H1 (cell line): ENCODE measurements at regions not wholly inside any gene's neighbourhood (a gene's known extent, or its start where the extent isn't known, plus 50 kb on each side); places are given as distances from the start of the nearest gene placed in this dataset.

Experiments
- CTCF ChIA-PET: fragments of 300-600 bp; sonication (Branson Sonifier 250); formaldehyde crosslinking; loops from one replicate; lab custom pipeline; 2021; ENCODE audit not compliant: partially characterized antibody; lab: Charles Lee
- POLR2A ChIA-PET: fragments of 300-600 bp; sonication (Branson Sonifier 250); formaldehyde crosslinking; loops from one replicate; lab custom pipeline; 2021; ENCODE audit warnings: inconsistent platforms; ENCODE audit not compliant: partially characterized antibody; lab: Charles Lee
- DNase-seq, 2 experiments: peaks; one replicate each; pipeline versions ENCODE4 v3.0.0 to v3.0.0-alpha.2; 2010 to 2022; ENCODE audit warnings: low spot score in 2 of 2, low read depth in 1 of 2, mixed read lengths in 1 of 2
- FAIRE-seq: peaks from 2 replicates; lab custom pipeline; 2011; peaks lifted over from hg19 to GRCh38; lab: Jason Lieb, UNC
- H2AFZ ChIP-seq: 2 replicates; pipeline ENCODE4 v1.8.1; 2012; ENCODE audit warnings: low read length, inconsistent platforms
- H2AK5ac ChIP-seq: 2 replicates; pipeline ENCODE4 v1.6.1; 2013; ENCODE audit warnings: low read depth, low read length
- H2BK120ac ChIP-seq: replicated peaks from 2 replicates; pipeline ENCODE3; 2013; ENCODE audit warnings: low read depth, low read length, inconsistent platforms
- H2BK12ac ChIP-seq: 2 replicates; pipeline ENCODE4 v1.6.1; 2013; ENCODE audit warnings: low read depth, low read length
- H2BK15ac ChIP-seq: 2 replicates; pipeline ENCODE4 v1.6.1; 2013; ENCODE audit warnings: low read length
- H2BK20ac ChIP-seq: 2 replicates; pipeline ENCODE4 v1.6.1; 2013; ENCODE audit warnings: low read length
- H2BK5ac ChIP-seq: 2 replicates; pipeline ENCODE4 v1.6.1; 2013; ENCODE audit warnings: low read depth, low read length
- H3K14ac ChIP-seq: 2 replicates; pipeline ENCODE4 v1.6.1; 2013; ENCODE audit warnings: inconsistent platforms; ENCODE audit not compliant: insufficient read length
- H3K18ac ChIP-seq: 2 replicates; pipeline ENCODE4 v1.6.1; 2013; ENCODE audit warnings: low read length; ENCODE audit errors: extremely low read depth
- H3K23ac ChIP-seq: 2 replicates; pipeline ENCODE4 v1.6.1; 2013; ENCODE audit warnings: inconsistent platforms; ENCODE audit not compliant: insufficient read length
- H3K23me2 ChIP-seq: 2 replicates; pipeline ENCODE4 v1.6.1; 2013; ENCODE audit warnings: low read depth, low read length
- H3K27ac ChIP-seq: 2 replicates; pipeline ENCODE4 v1.6.1; 2011; ENCODE audit warnings: low read depth, low read length, inconsistent platforms
- H3K27me3 ChIP-seq, 4 experiments: replicated peaks in 1 of 4; 1 replicate in 1 of 4; 2 replicates in 3 of 4; pipeline versions ENCODE4 v1.6.1 to v1.8.1; 2011 to 2013; ENCODE audit warnings: low read length in 3 of 4, mild to moderate bottlenecking in 3 of 4, inconsistent platforms in 2 of 4, mixed read lengths in 2 of 4, moderate library complexity in 1 of 4; ENCODE audit not compliant: control insufficient read depth in 3 of 4, insufficient read depth in 3 of 4; ENCODE audit errors: extremely low read depth in 1 of 4
- H3K36me3 ChIP-seq, 4 experiments: 2 replicates each; pipeline versions ENCODE4 v1.6.1 to v1.8.1; 2011 to 2013; ENCODE audit warnings: mild to moderate bottlenecking in 4 of 4, low read length in 3 of 4, moderate library complexity in 2 of 4, control low read depth in 1 of 4, inconsistent platforms in 1 of 4; ENCODE audit not compliant: insufficient read depth in 4 of 4, control insufficient read depth in 2 of 4
- H3K4ac ChIP-seq: replicated peaks from 2 replicates; pipeline ENCODE3; 2013; ENCODE audit warnings: low read length, low read depth, mixed read lengths, inconsistent platforms; ENCODE audit not compliant: insufficient read length
- H3K4me1 ChIP-seq, 4 experiments: replicated peaks in 1 of 4; 1 replicate in 1 of 4; 2 replicates in 3 of 4; pipeline versions ENCODE4 v1.6.1 to v1.8.1; 2011 to 2013; ENCODE audit warnings: low read length in 3 of 4, inconsistent platforms in 2 of 4, mixed read lengths in 1 of 4; ENCODE audit not compliant: insufficient read depth in 4 of 4, control insufficient read depth in 3 of 4
- H3K4me2 ChIP-seq, 2 experiments: 2 replicates each; pipeline versions ENCODE4 v1.6.1 to v1.8.1; 2011 to 2013; ENCODE audit warnings: low read depth in 2 of 2, low read length in 2 of 2, control low read depth in 1 of 2, inconsistent platforms in 1 of 2, mild to moderate bottlenecking in 1 of 2; ENCODE audit not compliant: insufficient read depth in 1 of 2
- H3K4me3 ChIP-seq, 4 experiments: fragments of 200-600, 300-600 bp in 1 of 4; sonication (generic), shearing (Covaris generic), sonication (Bioruptor Twin) in 1 of 4; 2 replicates each; pipeline versions ENCODE4 v1.5.1 to v1.8.1; 2011 to 2016; ENCODE audit warnings: low read length in 4 of 4, low read depth in 3 of 4, control low read depth in 2 of 4, inconsistent platforms in 2 of 4, mild to moderate bottlenecking in 2 of 4, mixed read lengths in 1 of 4, moderate library complexity in 1 of 4; ENCODE audit not compliant: insufficient read depth in 2 of 4; ENCODE audit errors: extremely low read depth in 1 of 4
- H3K56ac ChIP-seq: replicated peaks from 2 replicates; pipeline ENCODE3; 2013; ENCODE audit warnings: low read depth, mild to moderate bottlenecking, mixed read lengths, low read length, inconsistent platforms; ENCODE audit not compliant: insufficient read length
- H3K79me1 ChIP-seq: 2 replicates; pipeline ENCODE4 v1.6.1; 2013; ENCODE audit warnings: low read depth, low read length, control low read depth
- H3K79me2 ChIP-seq, 2 experiments: 2 replicates each; pipeline versions ENCODE4 v1.6.1 to v1.8.1; 2012 to 2013; ENCODE audit warnings: low read length in 2 of 2, mild to moderate bottlenecking in 2 of 2, inconsistent platforms in 1 of 2; ENCODE audit not compliant: insufficient read depth in 2 of 2, control insufficient read depth in 1 of 2
- H3K9ac ChIP-seq, 4 experiments: replicated peaks in 1 of 4; 1 replicate in 1 of 4; 2 replicates in 3 of 4; pipeline versions ENCODE4 v1.6.1 to v1.8.1; 2011 to 2013; ENCODE audit warnings: low read depth in 3 of 4, low read length in 3 of 4, control low read depth in 2 of 4, mild to moderate bottlenecking in 2 of 4, moderate library complexity in 2 of 4, inconsistent platforms in 1 of 4; ENCODE audit errors: extremely low read depth in 1 of 4
- H3K9me3 ChIP-seq, 2 experiments: 2 replicates each; pipeline versions ENCODE4 v1.6.1 to v1.8.1; 2012 to 2013; ENCODE audit warnings: mild to moderate bottlenecking in 2 of 2, moderate library complexity in 2 of 2, control low read depth in 1 of 2, inconsistent platforms in 1 of 2, low read depth in 1 of 2, low read length in 1 of 2, mixed read lengths in 1 of 2; ENCODE audit not compliant: insufficient read depth in 2 of 2
- H4K20me1 ChIP-seq, 2 experiments: replicated peaks in 1 of 2; 2 replicates each; pipeline versions ENCODE3 to v1.8.1; 2011 to 2013; ENCODE audit warnings: inconsistent platforms in 2 of 2, low read length in 2 of 2, mild to moderate bottlenecking in 1 of 2; ENCODE audit not compliant: insufficient read depth in 2 of 2, control insufficient read depth in 1 of 2
- H4K5ac ChIP-seq: 2 replicates; pipeline ENCODE4 v1.6.1; 2013; ENCODE audit warnings: low read length, low read depth, mixed read lengths, inconsistent platforms; ENCODE audit not compliant: insufficient read length
- H4K8ac ChIP-seq: 2 replicates; pipeline ENCODE4 v1.8.0; 2013; ENCODE audit warnings: mild to moderate bottlenecking, moderate library complexity, low read length, inconsistent platforms; ENCODE audit not compliant: insufficient read depth; ENCODE audit errors: extremely low read depth
- H4K91ac ChIP-seq: replicated peaks from 2 replicates; pipeline ENCODE3; 2013; ENCODE audit warnings: low read length, mixed read lengths, inconsistent platforms; ENCODE audit not compliant: insufficient read length
- GABPA ChIP-seq: IDR thresholded peaks from 2 replicates; pipeline ENCODE4 v1.6.1; 2011; ENCODE audit warnings: mild to moderate bottlenecking, low read length, moderate library complexity, borderline replicate concordance; ENCODE audit not compliant: insufficient read depth
- MAFK ChIP-seq: IDR thresholded peaks from 2 replicates; pipeline ENCODE4 v1.6.1; 2012; ENCODE audit warnings: low read depth, mild to moderate bottlenecking, improper control_type of control experiment, low read length
- NANOG ChIP-seq: IDR thresholded peaks from 2 replicates; pipeline ENCODE4 v1.6.1; 2011; ENCODE audit warnings: low read length, low read depth, mild to moderate bottlenecking, inconsistent platforms; ENCODE audit not compliant: insufficient read depth, poor library complexity, severe bottlenecking
- NRF1 ChIP-seq: IDR thresholded peaks from 2 replicates; pipeline ENCODE4 v1.6.1; 2011; ENCODE audit warnings: mild to moderate bottlenecking, low read depth, low read length, improper control_type of control experiment
- TCF12 ChIP-seq: IDR thresholded peaks from 2 replicates; pipeline ENCODE4 v1.6.1; 2011; ENCODE audit warnings: low read depth, mild to moderate bottlenecking, low read length
- WGBS, 2 experiments: shearing (Covaris generic) in 1 of 2; methylation state at CpG; one replicate each; pipeline versions ENCODE4 v1.1.6 to v1.1.7; 2013 to 2015; ENCODE audit warnings: low lambda C conversion rate in 2 of 2, mixed read lengths in 2 of 2, inconsistent platforms in 1 of 2, low coverage in 1 of 2, missing lambda C conversion rate in 1 of 2; ENCODE audit not compliant: insufficient replicate concordance in 2 of 2, insufficient coverage in 1 of 2, insufficient read length in 1 of 2; ENCODE audit errors: extremely low coverage in 1 of 2, missing lambda C conversion rate in 1 of 2; 5-methylcytosine and 5-hydroxymethylcytosine counted together

DNA sequence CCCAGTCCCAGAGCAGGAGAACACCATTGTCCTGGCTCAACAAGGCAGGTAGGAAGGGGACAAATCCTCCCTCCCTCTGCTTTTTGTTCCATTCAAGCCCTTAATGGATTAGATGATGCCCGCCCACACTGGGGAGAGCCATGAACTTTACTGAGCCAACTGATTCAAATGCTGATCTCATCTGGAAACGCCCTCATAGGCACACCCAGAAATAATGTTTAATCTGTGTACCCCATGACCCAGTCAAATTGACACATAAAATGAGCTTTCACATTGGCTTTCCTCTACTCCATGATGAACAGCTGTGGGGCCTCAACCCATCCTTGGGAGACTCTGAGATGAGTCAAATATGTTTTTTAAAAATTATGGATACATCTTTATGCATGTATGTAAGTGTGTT, 141.8 kb downstream of the GALC start:
- Histone ChIP-seq H3K4me3 (no peak overlapping the region), H4K20me1 (no peaks in the 10 kb centered on the region), H2BK12ac (no peak overlapping the region), H2BK15ac (no peak overlapping the region), H3K56ac (no peak overlapping the region), H3K27me3 (no peaks in the 10 kb centered on the region), H3K79me2 (no peaks in the 10 kb centered on the region), H2BK5ac (no peak overlapping the region), H3K36me3 (no peaks in the 10 kb centered on the region), H2AFZ (no peak overlapping the region), H2BK120ac (no peak overlapping the region), H3K18ac (no peak overlapping the region), H3K9ac (no peak overlapping the region), H4K91ac (no peak overlapping the region), H3K9me3 (no peaks in the 10 kb centered on the region), H3K23ac (no peak overlapping the region), H3K4me2 (no peak overlapping the region), H2AK5ac (no peak overlapping the region), H4K5ac (no peak overlapping the region), H3K14ac (no peak overlapping the region), H3K79me1 (no peaks in the 10 kb centered on the region), H3K27ac (no peak overlapping the region), H3K23me2 (no peaks in the 10 kb centered on the region), H2BK20ac (no peak overlapping the region), H3K4me1 (no peaks in the 10 kb centered on the region), H4K8ac (no peak overlapping the region), H3K4ac (no peak overlapping the region)
- POLR2A ChIA-PET = no interaction called here
- WGBS, 2 experiments = 89% methylated on average over 2 of the region's 2 CpGs; no CpG with 5 or more reads in 1 of the 2 experiments
- CTCF ChIA-PET = interaction anchor here (1.1 to 1.4 kb wide), 2 partner anchors 28 to 47 kb away, joined by 3 read pairs; no protein-coding TSS in a partner anchor
- TF ChIP-seq MAFK = no peak
- no peak for TF ChIP-seq GABPA
- no peak for TF ChIP-seq NANOG
- TF ChIP-seq NRF1 = no peak
- TF ChIP-seq TCF12 = no peak
- no peak for DNase-seq
- FAIRE-seq = no peak
